ENCODE measurements at regions not wholly inside any gene's neighbourhood (a gene's known extent, or its start where the extent isn't known, plus 50 kb on each side); places are given as distances from the start of the nearest gene placed in this dataset.

- Mint-ChIP-seq H3K4me1 (no peaks in the 10 kb centered on the region), H3K4me3 (no peak overlapping the region), H3K27me3 (peaks cover 33% of the 10 kb centered on the region), H3K9me3 (ENCODE audit: insufficient read depth) (no peaks in the 10 kb centered on the region), H3K27ac (no peak overlapping the region)
- Histone ChIP-seq H3K4me2 (replicated peaks; ENCODE audit: low read depth, low read length, poor library complexity, severe bottlenecking) (no peak overlapping the region), H3K4me3 (ENCODE audit: control extremely low read depth in 1 of 5, extremely low read depth in 1 of 5, insufficient read depth in 1 of 5, low read depth in 2 of 5, low read length in 4 of 5) (no peak overlapping the region), H3K36me3 (replicated peaks in 1 of 2; ENCODE audit: control extremely low read depth in 1 of 2, control insufficient read depth in 1 of 2, extremely low read depth in 1 of 2, insufficient read depth in 2 of 2, low read length in 1 of 2) (no peaks in the 10 kb centered on the region), H3K79me2 (ENCODE audit: control insufficient read depth, insufficient read depth, low read length) (no peaks in the 10 kb centered on the region), H3K27ac (ENCODE audit: low read length in 2 of 2) (no peak overlapping the region), H3K27me3 (replicated peaks in 1 of 4; ENCODE audit: control extremely low read depth in 1 of 4, control insufficient read depth in 3 of 4, insufficient read depth in 4 of 4, low read length in 3 of 4) (peaks cover 0 to 8% (median 0%) of the 10 kb centered on the region in 4 experiments), H3K4me1 (ENCODE audit: control insufficient read depth in 2 of 2, insufficient read depth in 2 of 2, low read length in 2 of 2) (no peaks in the 10 kb centered on the region), H4K20me1 (ENCODE audit: control insufficient read depth, insufficient read depth, low read length, poor library complexity, severe bottlenecking) (no peaks in the 10 kb centered on the region), H2AFZ (ENCODE audit: insufficient read depth, low read depth, low read length, poor library complexity, severe bottlenecking) (no peak overlapping the region), H3K9me3 (ENCODE audit: control extremely low read depth in 1 of 3, control insufficient read depth in 2 of 3, insufficient read depth in 1 of 3, low read length in 2 of 3) (no peaks in the 10 kb centered on the region), H3K9ac (ENCODE audit: low read length) (no peak overlapping the region)
- intact Hi-C loops (cut with micrococcal nuclease) = no loop called here
- CTCF ChIA-PET = no interaction called here
- DNase-seq (no peak), ATAC-seq (ENCODE audit: low read depth) (no peak)
- POLR2A ChIA-PET = no interaction called here
- TF ChIP-seq, protein P1, sequence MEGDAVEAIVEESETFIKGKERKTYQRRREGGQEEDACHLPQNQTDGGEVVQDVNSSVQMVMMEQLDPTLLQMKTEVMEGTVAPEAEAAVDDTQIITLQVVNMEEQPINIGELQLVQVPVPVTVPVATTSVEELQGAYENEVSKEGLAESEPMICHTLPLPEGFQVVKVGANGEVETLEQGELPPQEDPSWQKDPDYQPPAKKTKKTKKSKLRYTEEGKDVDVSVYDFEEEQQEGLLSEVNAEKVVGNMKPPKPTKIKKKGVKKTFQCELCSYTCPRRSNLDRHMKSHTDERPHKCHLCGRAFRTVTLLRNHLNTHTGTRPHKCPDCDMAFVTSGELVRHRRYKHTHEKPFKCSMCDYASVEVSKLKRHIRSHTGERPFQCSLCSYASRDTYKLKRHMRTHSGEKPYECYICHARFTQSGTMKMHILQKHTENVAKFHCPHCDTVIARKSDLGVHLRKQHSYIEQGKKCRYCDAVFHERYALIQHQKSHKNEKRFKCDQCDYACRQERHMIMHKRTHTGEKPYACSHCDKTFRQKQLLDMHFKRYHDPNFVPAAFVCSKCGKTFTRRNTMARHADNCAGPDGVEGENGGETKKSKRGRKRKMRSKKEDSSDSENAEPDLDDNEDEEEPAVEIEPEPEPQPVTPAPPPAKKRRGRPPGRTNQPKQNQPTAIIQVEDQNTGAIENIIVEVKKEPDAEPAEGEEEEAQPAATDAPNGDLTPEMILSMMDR (IDR thresholded peaks at IDR 0.05) = no peak
- TF ChIP-seq EZH2 (IDR thresholded peaks at IDR 0.05; ENCODE audit: borderline replicate concordance, insufficient read depth, low read depth, low read length, poor library complexity, severe bottlenecking) = no peak
- WGBS (ENCODE audit: insufficient coverage) = 85% methylated on average over 1 of the region's 3 CpGs
Measured at GRCh38 chr1:112307930-112308591, 88.0 kb upstream of the CTTNBP2NL start.

- H3K27ac Mint-ChIP-seq = no peak overlapping the region
- Histone ChIP-seq H3K4me2 (replicated peaks; ENCODE audit: low read depth, low read length, poor library complexity, severe bottlenecking) (no peak overlapping the region), H3K36me3 (replicated peaks in 1 of 2; ENCODE audit: control extremely low read depth in 1 of 2, control insufficient read depth in 1 of 2, extremely low read depth in 1 of 2, insufficient read depth in 2 of 2, low read length in 1 of 2) (no peaks in the 10 kb centered on the region), H3K27me3 (replicated peaks in 1 of 4; ENCODE audit: control extremely low read depth in 1 of 4, control insufficient read depth in 3 of 4, insufficient read depth in 4 of 4, low read length in 3 of 4) (peaks cover 0 to 8% (median 0%) of the 10 kb centered on the region in 4 experiments), H3K4me1 (ENCODE audit: control insufficient read depth in 2 of 2, insufficient read depth in 2 of 2, low read length in 2 of 2) (no peaks in the 10 kb centered on the region), H4K20me1 (ENCODE audit: control insufficient read depth, insufficient read depth, low read length, poor library complexity, severe bottlenecking) (no peaks in the 10 kb centered on the region), H3K9me3 (ENCODE audit: control extremely low read depth in 1 of 3, control insufficient read depth in 2 of 3, insufficient read depth in 1 of 3, low read length in 2 of 3) (no peaks in the 10 kb centered on the region), H3K9ac (ENCODE audit: low read length) (no peak overlapping the region), H3K27ac (ENCODE audit: low read length in 2 of 2) (no peak overlapping the region), H2AFZ (ENCODE audit: insufficient read depth, low read depth, low read length, poor library complexity, severe bottlenecking) (no peak overlapping the region), H3K4me3 (ENCODE audit: control extremely low read depth in 1 of 5, extremely low read depth in 1 of 5, insufficient read depth in 1 of 5, low read depth in 2 of 5, low read length in 4 of 5) (no peak overlapping the region), H3K79me2 (ENCODE audit: control insufficient read depth, insufficient read depth, low read length) (no peaks in the 10 kb centered on the region)
- no peaks in the 10 kb centered on the region for H3K4me1 Mint-ChIP-seq
- CTCF ChIA-PET = no interaction called here
- POLR2A ChIA-PET = no interaction called here
- no peaks in the 10 kb centered on the region for H3K9me3 Mint-ChIP-seq (ENCODE audit: insufficient read depth)
- peaks cover 36% of the 10 kb centered on the region for H3K27me3 Mint-ChIP-seq
- no peak overlapping the region for H3K4me3 Mint-ChIP-seq
- ATAC-seq (ENCODE audit: low read depth) (no peak), DNase-seq (no peak)
- intact Hi-C loops (cut with micrococcal nuclease) = no loop called here
- TF ChIP-seq, protein P1 (IDR thresholded peaks at IDR 0.05) = no peak
- no peak for TF ChIP-seq EZH2 (IDR thresholded peaks at IDR 0.05; ENCODE audit: borderline replicate concordance, insufficient read depth, low read depth, low read length, poor library complexity, severe bottlenecking)
- WGBS (ENCODE audit: insufficient coverage) = 83% methylated on average over 2 of the region's 5 CpGs
Measured at GRCh38 chr1:112308716-112309115, 87.3 kb upstream of the CTTNBP2NL start.
